Activated naive CD4-positive, alpha-beta T cell treated with anti-CD3 and anti-CD28 coated beads for 36 hours (primary cell): ENCODE measurements at regions not wholly inside any gene's neighbourhood (a gene's known extent, or its start where the extent isn't known, plus 50 kb on each side); places are given as distances from the start of the nearest gene placed in this dataset.
"Not testable (repeated sequence)": the region's sequence is repeated elsewhere in the genome, so short reads cannot be mapped to it uniquely, and the experiment has no call there.

Experiments used
- CTCF ChIA-PET: fragments of 350-600 bp; sonication (Branson Sonifier 250); formaldehyde crosslinking; loops from one replicate; lab custom pipeline; 2021; ENCODE audit warnings: antibody characterized with exemption; lab: Charles Lee
- DNase-seq: peaks from one replicate; pipeline ENCODE4 v3.0.0-alpha.2; 2020
- H3K27ac Mint-ChIP-seq: one replicate; pipeline ENCODE4 v1.8.0; 2021; ENCODE audit warnings: mild to moderate bottlenecking, mixed read lengths
- H3K27me3 Mint-ChIP-seq: one replicate; pipeline ENCODE4 v1.8.0; 2021; ENCODE audit warnings: low read depth, mixed read lengths
- H3K36me3 Mint-ChIP-seq: one replicate; pipeline ENCODE4 v1.8.0; 2021; ENCODE audit warnings: low read depth, mixed read lengths
- H3K4me1 Mint-ChIP-seq: one replicate; pipeline ENCODE4 v1.8.0; 2021; ENCODE audit warnings: low read depth, mixed read lengths
- H3K4me3 Mint-ChIP-seq: one replicate; pipeline ENCODE4 v1.8.0; 2021; ENCODE audit warnings: mild to moderate bottlenecking, moderate library complexity, mixed read lengths
- H3K9me3 Mint-ChIP-seq: one replicate; pipeline ENCODE4 v1.8.0; 2021; ENCODE audit warnings: mixed read lengths
- intact Hi-C: fragments of 100-400 bp; cut with micrococcal nuclease; formaldehyde crosslinking; loops from one replicate; pipeline ENCODE4 v1.15.1; 2023

DNA sequence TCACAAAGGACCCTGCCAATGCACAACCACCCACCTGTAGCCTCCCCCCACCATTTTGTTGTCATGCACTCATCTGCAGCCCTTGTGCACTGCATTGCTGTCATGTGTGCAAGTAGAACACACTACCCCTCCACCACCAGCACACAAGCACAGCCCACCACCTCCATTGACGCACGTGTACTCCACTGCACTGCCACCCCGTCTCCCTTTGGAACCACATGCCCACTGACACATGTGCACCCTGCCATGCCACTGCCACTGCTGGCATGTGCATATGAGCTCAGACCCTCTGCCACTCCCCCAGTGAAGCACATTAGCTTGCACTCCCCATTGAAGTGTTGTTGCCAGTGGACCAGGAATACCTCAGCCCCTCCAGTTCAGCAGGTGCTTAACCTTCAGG, 530.3 kb upstream of the ACO1 start:
- H3K27ac Mint-ChIP-seq, result no peak overlapping the region
- H3K36me3 Mint-ChIP-seq, result no peaks in the 10 kb centered on the region
- H3K9me3 Mint-ChIP-seq, result peaks cover 6% of the 10 kb centered on the region
- DNase-seq, result no peak
- CTCF ChIA-PET, result interaction anchor here (0.5 kb wide), 1 partner anchor 1015 kb away, joined by 3 read pairs; no protein-coding TSS in a partner anchor
- no peak overlapping the region for H3K4me3 Mint-ChIP-seq
- no peaks in the 10 kb centered on the region for H3K4me1 Mint-ChIP-seq
- intact Hi-C loops, result no loop called here
- peaks cover 5% of the 10 kb centered on the region for H3K27me3 Mint-ChIP-seq

GRCh38 chr9:31868830-31869229, 515.6 kb upstream of the ACO1 start:
- intact Hi-C loops, result no loop called here
- Mint-ChIP-seq H3K27me3 (peaks cover 4% of the 10 kb centered on the region), H3K27ac (no peak overlapping the region), H3K4me1 (no peaks in the 10 kb centered on the region), H3K9me3 (no peaks in the 10 kb centered on the region), H3K4me3 (no peak overlapping the region), H3K36me3 (no peaks in the 10 kb centered on the region)
- CTCF ChIA-PET, result interaction anchor here (0.6 kb wide), 1 partner anchor 22 kb away, joined by 3 read pairs; no protein-coding TSS in a partner anchor
- DNase-seq, result no peak

GRCh38 chr9:31870276-31870675, 514.2 kb upstream of the ACO1 start:
- Mint-ChIP-seq H3K36me3 (no peaks in the 10 kb centered on the region), H3K4me3 (no peak overlapping the region), H3K27me3 (peaks cover 4% of the 10 kb centered on the region), H3K4me1 (no peaks in the 10 kb centered on the region), H3K9me3 (no peaks in the 10 kb centered on the region), H3K27ac (no peak overlapping the region)
- intact Hi-C loops, result no loop called here
- CTCF ChIA-PET, result interaction anchor here (0.7 kb wide), 1 partner anchor 509 kb away, joined by 3 read pairs; no protein-coding TSS in a partner anchor
- no peak for DNase-seq

- intact Hi-C loops, result no loop called here
- H3K4me3 Mint-ChIP-seq, result no peak overlapping the region
- CTCF ChIA-PET, result no interaction called here
- H3K36me3 Mint-ChIP-seq, result no peaks in the 10 kb centered on the region
- H3K4me1 Mint-ChIP-seq, result no peaks in the 10 kb centered on the region
- H3K27me3 Mint-ChIP-seq, result peaks cover 4% of the 10 kb centered on the region
- DNase-seq, result no peak
- no peaks in the 10 kb centered on the region for H3K9me3 Mint-ChIP-seq
- no peak overlapping the region for H3K27ac Mint-ChIP-seq
These were observed 510.7 kb upstream of the ACO1 start for GRCh38 chr9:31873722-31874121.

DNA sequence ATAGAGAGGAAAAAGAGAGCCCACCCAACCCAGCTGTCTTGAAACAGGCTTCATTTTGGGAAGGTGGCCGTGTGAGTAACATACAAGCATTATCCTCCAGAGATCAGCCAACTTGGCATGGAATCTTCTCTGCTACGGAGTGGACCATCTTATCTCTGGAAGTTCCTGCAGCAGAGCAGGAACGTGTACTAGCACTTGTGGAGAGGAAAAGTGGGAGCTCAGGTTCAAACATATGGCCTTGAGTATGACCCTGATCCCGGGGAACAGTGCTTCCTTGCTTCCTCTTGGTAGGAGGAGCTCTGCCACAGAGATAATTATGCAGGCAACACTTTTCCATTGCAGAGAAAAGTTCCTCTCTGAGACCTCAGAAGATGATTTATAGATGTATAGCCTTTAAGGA, 490.4 kb upstream of the ACO1 start:
- intact Hi-C loops, result no loop called here
- no peaks in the 10 kb centered on the region for H3K27me3 Mint-ChIP-seq

DNA sequence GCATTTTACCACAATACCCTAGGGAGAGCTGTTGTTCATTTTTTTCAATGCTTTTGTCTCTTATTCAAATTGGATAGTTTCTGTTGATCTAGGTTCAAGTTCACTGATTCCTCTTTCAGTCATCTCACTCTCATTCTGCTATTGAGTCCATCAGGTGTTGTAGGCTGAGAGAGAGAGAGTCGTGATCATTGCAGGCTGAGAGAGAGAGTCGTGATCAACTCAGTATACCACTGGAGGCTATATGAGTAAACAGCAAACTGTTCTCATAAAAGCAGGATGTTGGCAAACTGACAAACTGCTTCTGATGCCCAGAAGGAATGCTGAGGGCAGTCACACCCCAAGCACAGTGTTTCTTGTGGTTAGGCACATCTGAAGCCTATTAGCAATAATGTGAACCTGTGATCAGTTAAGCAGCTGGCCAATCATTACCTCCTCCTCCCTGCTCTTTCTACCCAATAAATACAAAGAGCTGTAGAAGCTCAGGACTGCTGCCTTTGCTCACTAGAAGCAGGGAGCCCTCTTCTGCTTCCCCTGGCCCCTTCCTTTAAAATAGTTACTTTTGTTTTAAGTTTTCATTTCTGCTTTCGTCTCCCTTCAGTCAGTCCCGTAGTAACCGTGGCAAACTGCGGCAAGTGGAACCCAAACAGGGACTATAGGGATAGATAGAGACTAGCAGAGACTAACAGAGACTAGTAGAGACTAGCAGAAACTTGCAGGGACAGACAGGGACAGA, 476.1 kb upstream of the ACO1 start:
- DNase-seq, result no peak
- Mint-ChIP-seq H3K27me3 (no peaks in the 10 kb centered on the region), H3K9me3 (no peaks in the 10 kb centered on the region), H3K4me3 (no peak overlapping the region), H3K36me3 (no peaks in the 10 kb centered on the region), H3K4me1 (no peaks in the 10 kb centered on the region), H3K27ac (no peak overlapping the region)
- intact Hi-C loops, result loop anchor here (10.0 kb wide), 1 partner anchor 56 kb away; no protein-coding TSS in a partner anchor
- CTCF ChIA-PET, result no interaction called here

More for the DNA sequence above, 490.4 kb upstream of the ACO1 start:
- H3K36me3 Mint-ChIP-seq, result no peaks in the 10 kb centered on the region
- no peaks in the 10 kb centered on the region for H3K9me3 Mint-ChIP-seq
- no peak overlapping the region for H3K27ac Mint-ChIP-seq
- H3K4me1 Mint-ChIP-seq, result no peaks in the 10 kb centered on the region
- no peak for DNase-seq
- no peak overlapping the region for H3K4me3 Mint-ChIP-seq
- CTCF ChIA-PET, result no interaction called here

- no peaks in the 10 kb centered on the region for H3K9me3 Mint-ChIP-seq
- H3K27me3 Mint-ChIP-seq, result no peaks in the 10 kb centered on the region
- intact Hi-C loops, result loop anchor here (10.0 kb wide), 1 partner anchor 56 kb away; no protein-coding TSS in a partner anchor
- CTCF ChIA-PET, result no interaction called here
- H3K36me3 Mint-ChIP-seq, result no peaks in the 10 kb centered on the region
- H3K4me1 Mint-ChIP-seq, result no peaks in the 10 kb centered on the region
- DNase-seq, result no peak
- no peak overlapping the region for H3K4me3 Mint-ChIP-seq
- H3K27ac Mint-ChIP-seq, result no peak overlapping the region
These were observed 475.5 kb upstream of the ACO1 start for GRCh38 chr9:31908891-31909480.

- no peak for DNase-seq
- Mint-ChIP-seq H3K4me3 (no peak overlapping the region), H3K36me3 (no peaks in the 10 kb centered on the region), H3K9me3 (no peaks in the 10 kb centered on the region), H3K4me1 (no peaks in the 10 kb centered on the region), H3K27me3 (peaks cover 6% of the 10 kb centered on the region), H3K27ac (no peak overlapping the region)
- CTCF ChIA-PET, result no interaction called here
- intact Hi-C loops, result no loop called here
These were observed 471.8 kb upstream of the ACO1 start for GRCh38 chr9:31912636-31913035.

DNA sequence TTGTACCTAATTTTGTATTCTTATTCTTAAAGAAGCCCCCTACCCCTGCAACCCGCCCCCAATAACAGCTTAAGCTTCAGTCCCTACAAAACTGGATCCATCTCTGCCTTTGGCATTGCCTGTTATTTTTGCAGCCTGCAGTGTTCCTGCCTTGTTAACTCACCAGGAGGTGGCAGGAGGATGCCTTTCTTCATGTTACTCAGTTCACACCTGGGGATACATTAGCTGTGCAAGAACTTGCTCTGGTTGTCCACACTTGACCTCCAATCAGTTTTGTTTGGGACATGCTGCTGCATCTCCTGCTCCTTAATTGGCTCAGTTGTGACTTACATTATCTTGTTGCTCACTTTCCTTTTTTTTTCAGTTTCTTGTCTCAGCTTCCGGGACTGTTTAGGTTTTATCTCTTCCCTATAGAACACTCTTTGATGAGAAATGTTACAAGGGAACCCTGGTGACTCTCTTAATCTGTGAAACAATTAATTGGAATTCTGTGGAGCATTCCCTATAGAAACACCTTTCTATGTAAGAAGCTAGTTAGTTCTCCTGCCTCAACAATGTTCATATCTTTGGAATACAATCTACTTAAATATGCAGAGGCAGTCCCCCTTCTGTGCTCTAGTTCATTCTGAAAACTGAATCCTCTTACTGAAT, 467.7 kb upstream of the ACO1 start:
- no peak overlapping the region for H3K27ac Mint-ChIP-seq
- H3K36me3 Mint-ChIP-seq, result no peaks in the 10 kb centered on the region

GRCh38 chr9:31937737-31938136, 446.7 kb upstream of the ACO1 start:
- H3K27ac Mint-ChIP-seq, H3K4me3 Mint-ChIP-seq, intact Hi-C loops, H3K27me3 Mint-ChIP-seq, DNase-seq, H3K36me3 Mint-ChIP-seq, H3K9me3 Mint-ChIP-seq, CTCF ChIA-PET, H3K4me1 Mint-ChIP-seq: not testable (repeated sequence)

More for the DNA sequence above, 467.7 kb upstream of the ACO1 start:
- intact Hi-C loops, result loop anchor here (2.0 kb wide), 1 partner anchor 334 kb away; no protein-coding TSS in a partner anchor
- Mint-ChIP-seq H3K4me1 (no peaks in the 10 kb centered on the region), H3K9me3 (no peaks in the 10 kb centered on the region), H3K27me3 (peaks cover 6% of the 10 kb centered on the region), H3K4me3 (no peak overlapping the region)
- CTCF ChIA-PET, result no interaction called here
- no peak for DNase-seq

DNA sequence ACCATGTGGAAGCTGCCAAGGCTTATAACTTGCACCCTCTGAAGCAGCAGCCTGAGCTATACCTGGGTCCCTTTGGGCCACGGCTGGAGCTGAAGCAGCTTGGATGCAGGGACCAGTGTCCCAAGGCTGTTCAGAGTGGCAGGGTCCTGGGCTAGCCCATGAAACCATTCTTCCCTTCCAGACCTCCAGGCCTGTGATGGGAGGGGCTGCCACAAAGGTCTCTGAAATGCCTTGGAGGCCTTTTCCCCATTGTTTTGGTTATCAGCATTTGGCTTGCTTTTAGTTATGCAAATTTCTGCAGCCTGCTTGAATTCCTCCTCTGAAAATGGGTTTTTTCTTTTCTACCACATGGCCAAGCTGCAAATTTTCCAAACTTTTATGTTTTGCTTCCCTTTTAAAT, 433.7 kb upstream of the ACO1 start:
- CTCF ChIA-PET, result no interaction called here
- H3K27ac Mint-ChIP-seq, result no peak overlapping the region
- H3K4me3 Mint-ChIP-seq, result no peak overlapping the region
- no peak for DNase-seq
- H3K27me3 Mint-ChIP-seq, result peaks cover 2% of the 10 kb centered on the region
- no peaks in the 10 kb centered on the region for H3K9me3 Mint-ChIP-seq
- no peaks in the 10 kb centered on the region for H3K4me1 Mint-ChIP-seq
- intact Hi-C loops, result no loop called here
- no peaks in the 10 kb centered on the region for H3K36me3 Mint-ChIP-seq

- Mint-ChIP-seq H3K27ac (no peak overlapping the region), H3K9me3 (peaks cover 22% of the 10 kb centered on the region), H3K27me3 (peaks cover 9% of the 10 kb centered on the region), H3K4me1 (no peaks in the 10 kb centered on the region), H3K4me3 (no peak overlapping the region), H3K36me3 (no peaks in the 10 kb centered on the region)
- no peak for DNase-seq
- intact Hi-C loops, result no loop called here
- CTCF ChIA-PET, result no interaction called here
These were observed 425.9 kb upstream of the ACO1 start for GRCh38 chr9:31958572-31958971.
